HepG2 (cell line): ENCODE measurements at regions not wholly inside any gene's neighbourhood (a gene's known extent, or its start where the extent isn't known, plus 50 kb on each side); places are given as distances from the start of the nearest gene placed in this dataset.

Experiments
- AHDC1 ChIP-seq: sonication (generic); formaldehyde crosslinking; IDR thresholded peaks from 2 replicates; pipeline ENCODE4 v1.5.1; 2020; ENCODE audit warnings: mild to moderate bottlenecking, missing genetic modification reagents, borderline replicate concordance
- ATAD3A ChIP-seq: sonication (generic); formaldehyde crosslinking; IDR thresholded peaks from 2 replicates; pipeline ENCODE4 v1.4.0; 2020; ENCODE audit warnings: missing genetic modification reagents
- ATF4 ChIP-seq, 2 experiments: fragments of 450-650 bp in 1 of 2; sonication (generic) in 1 of 2; formaldehyde crosslinking; IDR thresholded peaks; 2 replicates each; pipeline versions ENCODE4 v1.5.0 to v1.8.0; 2020 to 2022; ENCODE audit warnings: mild to moderate bottlenecking in 1 of 2, missing genetic modification reagents in 1 of 2
- ELK4 ChIP-seq: sonication (generic); formaldehyde crosslinking; IDR thresholded peaks from 2 replicates; pipeline ENCODE4 v1.9.0; 2021; ENCODE audit warnings: missing genetic modification reagents, borderline replicate concordance
- FOXK1 ChIP-seq: sonication (generic); formaldehyde crosslinking; IDR thresholded peaks from 2 replicates; pipeline ENCODE4 v1.4.0; 2020; ENCODE audit warnings: low read depth, missing genetic modification reagents, borderline replicate concordance
- KLF11 ChIP-seq: IDR thresholded peaks from 2 replicates; pipeline ENCODE4 v1.6.1; 2016; ENCODE audit warnings: missing compliant biosample characterization
- MTA3 ChIP-seq: sonication (generic); formaldehyde crosslinking; IDR thresholded peaks from 2 replicates; pipeline ENCODE4 v1.4.0; 2020; ENCODE audit warnings: missing genetic modification reagents
- PREB ChIP-seq: sonication (generic); formaldehyde crosslinking; IDR thresholded peaks from 2 replicates; pipeline ENCODE4 v1.4.0; 2020; ENCODE audit warnings: missing genetic modification reagents
- RAD21 ChIP-seq: fragments of 450-650 bp; formaldehyde crosslinking; IDR thresholded peaks from 2 replicates; pipeline ENCODE4 v1.5.0; 2020; ENCODE audit warnings: mild to moderate bottlenecking
- TCF12 ChIP-seq, 2 experiments: fragments of 450-650 bp in 1 of 2; sonication (generic) in 1 of 2; formaldehyde crosslinking in 1 of 2; IDR thresholded peaks; 2 replicates each; pipeline versions ENCODE4 v1.6.1 to v1.8.0; 2017 to 2022; ENCODE audit warnings: antibody characterized with exemption in 1 of 2, mild to moderate bottlenecking in 1 of 2, missing genetic modification reagents in 1 of 2, moderate library complexity in 1 of 2
- TCF7 ChIP-seq: sonication (generic); IDR thresholded peaks from 2 replicates; pipeline ENCODE4 v1.6.1; 2016; ENCODE audit warnings: antibody characterized with exemption, low read depth
- THRA ChIP-seq: sonication (generic); formaldehyde crosslinking; IDR thresholded peaks from 2 replicates; pipeline ENCODE4 v1.4.0; 2020; ENCODE audit warnings: missing genetic modification reagents, borderline replicate concordance
- ZC3H13 ChIP-seq: sonication (generic); formaldehyde crosslinking; IDR thresholded peaks from 2 replicates; pipeline ENCODE4 v1.8.1; 2023; ENCODE audit warnings: mild to moderate bottlenecking, missing genetic modification reagents, moderate library complexity
- ZNF317 ChIP-seq: sonication (generic); formaldehyde crosslinking; IDR thresholded peaks from 2 replicates; pipeline ENCODE4 v1.5.0; 2020; ENCODE audit warnings: mild to moderate bottlenecking, missing genetic modification reagents
- ZNF605 ChIP-seq: sonication (generic); formaldehyde crosslinking; IDR thresholded peaks from 2 replicates; pipeline ENCODE4 v1.8.0; 2022; ENCODE audit warnings: mild to moderate bottlenecking, missing genetic modification reagents
- ZNF703 ChIP-seq: sonication (generic); formaldehyde crosslinking; IDR thresholded peaks from 2 replicates; pipeline ENCODE4 v1.5.1; 2020; ENCODE audit warnings: missing genetic modification reagents, mild to moderate bottlenecking, moderate library complexity, borderline replicate concordance
- ZUFSP ChIP-seq: sonication (generic); formaldehyde crosslinking; IDR thresholded peaks from 2 replicates; pipeline ENCODE4 v1.9.0; 2021; ENCODE audit warnings: missing genetic modification reagents, mild to moderate bottlenecking, borderline replicate concordance

- TF ChIP-seq ZNF317 (CRISPR knock-in tag): no peak
- no peak for TF ChIP-seq ELK4 (CRISPR knock-in tag)
- no peak for TF ChIP-seq ATAD3A
- TF ChIP-seq MTA3 (CRISPR knock-in tag): no peak
- TF ChIP-seq FOXK1 (CRISPR knock-in tag): no peak
- TF ChIP-seq ZUFSP (CRISPR knock-in tag): no peak
- TF ChIP-seq ZNF605: no peak
- TF ChIP-seq ZC3H13 (CRISPR knock-in tag): no peak
- TF ChIP-seq TCF7: no peak
- TF ChIP-seq AHDC1 (CRISPR knock-in tag): no peak
- TF ChIP-seq RAD21 (CRISPR knock-in tag): peak; percentile 67
- TF ChIP-seq PREB (CRISPR knock-in tag): no peak
- no peak for TF ChIP-seq THRA
- no peak for TF ChIP-seq KLF11 (CRISPR knock-in tag)
- no peak for TF ChIP-seq TCF12 (IDR thresholded peaks at IDR 0.05)
- no peak; the same call in 1 of the 2 replicates for TF ChIP-seq TCF12 (CRISPR knock-in tag; IDR thresholded peaks at IDR 0.05)
- TF ChIP-seq ZNF703: no peak
- no peak for TF ChIP-seq ATF4 (CRISPR knock-in tag; IDR thresholded peaks at IDR 0.05)
These were observed 150.1 kb upstream of the FGGY start (continued) for GRCh38 chr1:59146651-59147358.
